Inflammatory macrophage treated with lipopolysaccharide for 1 hour (primary cell): ENCODE measurements at regions not wholly inside any gene's neighbourhood (a gene's known extent, or its start where the extent isn't known, plus 50 kb on each side); places are given as distances from the start of the nearest gene placed in this dataset.

Source experiments
- DNase-seq, 2 donors: peaks; one replicate each; pipeline ENCODE4 v3.0.0-alpha.2; 2020 to 2022

DNA sequence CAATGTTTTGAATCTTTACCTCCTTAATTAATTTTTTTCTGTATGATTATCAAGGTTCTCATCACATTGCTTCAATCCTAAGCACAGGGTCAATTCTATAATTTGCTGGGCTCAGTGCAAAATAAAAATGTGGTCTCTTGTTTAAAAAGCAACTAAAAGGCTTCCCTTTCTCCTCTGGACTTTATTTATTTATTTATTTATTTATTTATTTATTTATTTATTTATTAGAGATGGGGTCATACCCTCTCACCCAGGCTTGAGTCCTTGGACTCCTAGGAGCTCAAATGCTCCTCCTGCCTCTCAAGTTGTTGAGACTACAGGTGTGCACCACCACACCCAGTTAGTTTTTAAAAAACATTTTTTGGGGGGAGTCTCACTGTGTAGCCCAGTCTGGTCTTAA is 710.1 kb upstream of the REG3G start:
- no peak for DNase-seq

DNA sequence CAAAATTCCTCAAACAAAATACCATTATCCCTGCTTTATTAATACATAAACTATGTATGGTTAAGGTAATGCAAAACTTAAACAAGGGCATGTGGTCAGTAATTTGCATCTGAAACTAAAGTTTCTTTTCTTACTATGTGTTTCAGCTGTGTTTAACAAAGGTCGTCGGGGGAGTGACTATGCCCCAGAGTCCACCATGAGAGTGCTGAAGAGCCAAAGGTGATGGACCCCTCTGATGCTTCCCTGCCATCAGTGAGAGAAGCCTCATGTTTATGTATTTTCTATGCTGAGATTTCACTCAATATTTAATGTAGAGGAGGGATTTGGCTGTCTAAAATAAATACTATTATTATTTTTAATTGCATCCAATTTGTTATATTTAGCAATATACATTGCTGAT is 707.2 kb upstream of the REG3G start:
- DNase-seq, result no peak

DNA sequence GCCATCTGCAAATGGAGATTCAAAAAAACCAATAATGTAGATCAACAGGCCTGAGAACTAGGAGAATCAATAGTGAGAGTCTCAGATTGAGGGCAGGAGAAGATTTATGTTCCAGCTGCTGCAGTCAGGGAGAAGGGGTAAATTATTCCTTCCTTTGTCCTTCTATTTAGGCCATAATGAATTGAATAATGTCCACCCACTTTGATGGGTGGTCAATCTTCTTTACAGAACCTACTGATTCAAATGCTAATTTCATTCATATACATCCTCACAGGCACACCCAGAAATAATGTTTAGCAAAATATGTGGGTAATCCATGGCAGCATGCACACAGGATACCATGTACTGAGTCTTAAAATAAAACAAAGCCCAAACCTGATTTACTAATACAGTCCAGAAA is 695.3 kb upstream of the REG3G start:
- no peak for DNase-seq

DNA sequence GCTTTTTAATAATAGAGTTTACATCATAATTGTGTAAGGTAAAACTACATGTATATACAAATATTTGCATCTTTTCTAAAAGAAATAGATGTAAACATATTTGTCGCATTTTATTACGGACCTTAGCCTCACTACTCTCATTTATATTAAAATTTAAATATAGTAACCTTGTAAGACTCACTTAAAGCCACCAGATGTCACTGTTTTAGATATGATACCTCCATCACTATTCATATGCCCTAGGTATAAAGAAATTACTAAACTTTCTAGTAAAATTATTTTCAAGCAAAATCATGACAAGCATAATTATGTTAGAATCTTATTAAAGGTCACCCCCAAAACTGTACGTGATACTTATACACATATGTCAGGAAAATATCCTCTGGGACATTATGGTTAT is 674.3 kb upstream of the REG3G start:
- DNase-seq, result no peak

DNA sequence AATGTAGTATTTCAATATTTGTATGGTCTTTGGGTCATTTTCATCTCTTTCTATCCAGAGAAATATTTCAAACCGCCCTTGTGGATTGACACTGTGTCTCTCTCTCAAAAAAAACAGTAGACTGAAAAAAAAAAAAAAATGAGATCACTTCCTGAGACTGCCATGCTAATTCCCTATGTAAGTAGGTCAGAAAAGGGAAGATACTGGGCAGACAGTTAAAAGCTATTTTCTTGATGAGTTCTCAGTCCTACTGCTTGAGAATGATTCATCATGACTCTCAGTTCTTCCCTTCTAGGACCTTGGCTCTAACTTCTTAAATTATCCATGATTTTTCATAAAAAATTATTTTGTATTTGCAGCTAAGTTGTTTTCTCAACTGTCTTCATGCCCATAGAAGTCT is 672.3 kb upstream of the REG3G start:
- DNase-seq, result no peak

DNA sequence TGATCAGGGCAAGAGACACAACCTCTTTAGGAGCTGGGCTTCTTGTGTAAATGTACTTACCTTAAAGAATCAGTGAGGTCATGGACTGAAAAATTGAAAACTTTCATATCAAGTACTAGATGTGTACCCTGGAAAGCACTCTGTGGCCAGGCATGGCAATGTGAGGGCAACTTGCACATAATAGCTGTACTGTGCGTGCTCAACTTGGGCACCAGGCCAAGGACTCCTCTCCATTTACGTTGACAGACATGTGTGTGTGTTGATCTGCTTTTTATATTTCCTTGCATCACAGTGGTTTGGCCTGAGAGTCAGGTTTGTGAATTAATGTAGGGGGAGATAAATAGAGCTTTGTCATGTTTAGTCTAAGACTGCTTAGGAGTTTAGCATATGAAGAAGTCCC is 669.5 kb upstream of the REG3G start:
- no peak for DNase-seq

DNA sequence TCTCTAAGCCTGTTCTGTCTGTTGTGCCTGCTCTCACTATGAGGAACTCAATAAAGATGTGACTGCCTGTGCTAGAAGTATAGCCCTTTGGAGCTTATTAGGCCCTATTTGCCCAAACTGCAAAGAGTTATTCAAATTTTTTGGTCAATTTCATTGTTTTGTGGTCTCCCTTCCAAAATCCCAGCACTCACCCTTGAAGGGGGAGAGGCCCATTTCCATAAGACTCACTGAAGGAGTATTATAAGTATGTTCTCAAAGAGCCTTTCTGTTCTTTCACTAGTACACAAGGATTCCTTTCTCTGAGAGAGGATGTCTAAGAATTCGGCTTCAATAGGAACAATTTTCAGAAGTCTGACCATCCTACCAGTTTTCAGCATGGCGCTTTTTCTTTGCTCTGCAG is 641.9 kb upstream of the REG3G start:
- DNase-seq, result no peak

DNA sequence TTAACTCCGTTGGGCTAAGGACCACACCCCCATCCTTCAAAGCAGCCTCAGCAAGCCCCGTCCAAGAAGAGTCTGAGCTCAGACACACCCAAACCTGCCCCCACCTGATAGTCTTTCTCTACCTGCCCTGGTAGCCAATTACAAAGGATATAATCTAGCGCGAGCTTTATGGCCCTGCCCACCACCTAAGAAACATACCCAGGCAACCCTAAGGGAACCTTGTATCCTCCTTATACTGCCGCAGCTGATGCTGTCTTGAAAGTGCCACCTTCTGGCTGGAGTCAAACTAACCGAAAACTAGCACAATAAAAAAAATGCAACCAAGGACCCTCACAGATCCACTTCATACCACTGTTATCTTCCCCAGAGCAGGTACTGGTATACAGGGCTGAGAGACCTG is 628.3 kb upstream of the REG3G start:
- DNase-seq, result no peak

DNA sequence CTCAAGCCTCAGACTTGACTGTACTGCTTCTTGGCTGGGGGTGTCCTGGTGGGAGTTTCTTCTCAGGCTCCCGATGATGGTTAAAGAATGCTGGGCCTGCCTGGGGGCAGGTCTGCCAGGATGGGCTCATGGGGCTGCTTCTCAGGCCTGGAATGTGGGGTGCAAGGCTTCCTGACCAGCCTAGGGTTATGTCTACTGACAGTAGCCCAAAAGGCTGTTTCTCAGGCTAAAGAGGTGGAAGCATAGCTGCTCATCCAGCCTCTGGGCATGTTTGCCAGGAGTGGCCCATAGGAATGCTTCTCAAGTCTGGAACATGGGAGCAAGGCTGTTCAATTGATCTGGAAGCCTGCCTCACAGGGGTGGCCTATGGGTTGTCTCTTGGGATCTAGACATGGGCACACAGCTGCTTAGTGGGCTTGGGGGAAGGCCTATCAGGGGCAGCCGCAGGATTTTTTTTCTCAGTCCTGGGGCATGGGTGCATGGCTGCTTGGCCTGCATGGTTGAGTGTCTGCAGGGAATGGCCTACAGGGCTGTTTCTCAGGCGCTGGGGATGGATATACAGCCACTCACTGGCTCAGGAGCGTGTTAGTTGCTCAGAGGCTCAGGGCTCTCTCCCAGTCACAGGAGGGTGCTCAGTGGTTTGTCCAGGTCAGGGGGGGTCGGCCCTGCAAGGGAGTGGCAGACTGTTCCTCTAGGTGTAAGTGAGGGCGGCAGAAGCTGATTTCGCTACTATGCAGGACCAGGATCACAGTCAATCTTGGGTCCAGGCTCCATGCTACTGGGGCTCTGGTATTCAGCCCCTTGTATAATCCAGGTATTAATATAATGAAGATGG is 617.3 kb upstream of the REG3G start:
- DNase-seq, result no peak

DNA sequence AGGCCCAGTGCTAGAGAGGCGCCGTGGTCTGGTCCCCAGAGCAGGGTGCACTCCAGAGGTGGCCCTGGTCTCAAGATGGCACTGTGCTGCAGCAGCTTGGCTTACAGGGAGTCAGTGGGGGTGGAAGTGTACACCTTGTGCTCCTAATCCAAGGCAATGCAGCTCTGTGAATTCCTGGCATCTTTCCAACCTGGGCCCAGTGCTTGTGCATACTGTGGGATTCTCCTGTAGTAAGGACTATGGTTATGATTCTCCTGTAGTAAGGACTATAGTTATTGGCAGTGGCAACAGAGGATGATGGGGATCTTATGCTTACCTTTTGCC is 616.7 kb upstream of the REG3G start:
- no peak for DNase-seq

DNA sequence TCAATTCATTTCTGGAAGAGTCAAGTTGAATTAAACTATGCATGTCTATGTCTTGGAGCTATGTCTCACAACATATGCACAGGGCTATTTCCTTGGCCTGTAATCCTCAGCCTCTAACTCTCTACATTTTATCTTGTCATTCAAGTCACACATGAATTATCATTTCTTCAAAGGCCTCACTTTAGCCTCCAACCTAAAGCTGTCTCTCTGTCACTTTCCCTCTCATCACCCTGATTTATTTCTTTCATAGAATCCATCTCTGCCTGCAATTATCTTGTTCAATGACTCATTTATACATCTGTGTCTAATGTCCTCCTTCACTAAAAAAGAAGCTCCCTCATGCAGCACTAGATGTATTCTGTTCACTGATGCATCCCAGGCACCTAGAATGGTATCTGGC is 614.2 kb upstream of the REG3G start:
- DNase-seq, result no peak

DNA sequence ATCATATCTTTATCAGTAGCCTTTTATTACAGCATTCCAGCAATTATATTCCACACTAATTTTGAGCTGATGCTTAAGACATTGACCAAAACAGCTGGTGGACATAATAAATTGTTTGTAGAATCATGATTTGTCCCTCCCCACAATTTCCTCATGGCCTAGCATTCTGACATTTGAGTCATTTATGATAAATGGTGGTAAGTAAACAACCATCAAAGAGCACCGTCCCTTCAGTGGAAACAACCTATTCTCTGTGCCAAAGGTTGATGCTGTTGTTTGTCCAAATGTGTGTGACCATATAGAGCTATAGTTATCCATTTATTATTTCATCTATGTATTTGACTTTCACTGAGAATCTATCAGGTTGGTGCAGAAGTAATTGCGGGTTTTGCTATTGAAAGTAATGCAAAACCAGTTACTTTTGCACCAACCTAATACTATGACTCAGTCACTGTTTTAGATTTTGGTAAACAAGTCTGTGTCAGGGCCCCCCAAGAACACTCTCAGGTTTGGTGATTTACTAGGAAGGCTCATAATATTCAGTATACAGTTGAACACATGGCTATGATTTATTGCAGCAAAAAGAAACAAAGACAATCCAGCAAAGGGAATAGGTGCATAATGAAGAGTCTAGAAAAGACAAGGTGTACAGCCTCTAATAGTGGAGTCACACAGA is 608.7 kb upstream of the REG3G start:
- DNase-seq, result no peak

DNA sequence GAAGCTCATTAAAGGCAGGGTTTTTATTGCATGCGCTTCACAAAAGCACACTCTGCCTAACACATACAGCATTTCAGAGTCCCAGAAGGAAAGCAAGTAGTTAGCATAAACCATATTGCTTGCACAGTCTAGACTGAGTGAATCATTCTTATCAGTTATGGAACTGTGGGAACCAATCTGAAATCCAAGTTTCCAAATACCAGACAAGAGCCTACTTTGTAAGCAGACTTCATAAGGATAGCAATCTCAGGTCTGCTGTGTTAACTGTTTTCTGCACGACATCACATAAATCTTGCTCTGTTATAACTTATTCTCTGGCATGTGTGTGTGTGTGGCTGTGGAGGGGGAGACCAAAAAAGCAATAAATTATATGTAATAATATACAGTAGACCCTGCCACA is 608.1 kb upstream of the REG3G start:
- DNase-seq, result no peak

DNA sequence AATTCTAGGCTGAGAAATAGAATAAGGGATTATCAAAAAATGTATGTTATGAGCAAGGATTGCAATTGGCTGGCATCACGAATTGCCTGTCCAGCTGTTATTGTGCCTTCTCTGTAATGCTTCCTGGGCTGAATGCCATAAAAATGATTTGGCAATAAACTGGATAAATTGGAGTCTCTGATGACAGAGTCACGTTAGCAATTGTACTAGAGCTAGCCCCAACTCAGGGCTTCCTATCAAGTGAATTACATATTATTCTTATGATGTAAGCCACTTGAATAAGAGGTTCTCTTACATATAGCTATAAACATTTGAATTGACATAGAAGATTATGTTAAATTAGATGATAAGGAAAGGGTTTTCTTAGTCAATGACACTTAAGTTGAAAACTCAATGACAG is 607.5 kb upstream of the REG3G start:
- no peak for DNase-seq

DNA sequence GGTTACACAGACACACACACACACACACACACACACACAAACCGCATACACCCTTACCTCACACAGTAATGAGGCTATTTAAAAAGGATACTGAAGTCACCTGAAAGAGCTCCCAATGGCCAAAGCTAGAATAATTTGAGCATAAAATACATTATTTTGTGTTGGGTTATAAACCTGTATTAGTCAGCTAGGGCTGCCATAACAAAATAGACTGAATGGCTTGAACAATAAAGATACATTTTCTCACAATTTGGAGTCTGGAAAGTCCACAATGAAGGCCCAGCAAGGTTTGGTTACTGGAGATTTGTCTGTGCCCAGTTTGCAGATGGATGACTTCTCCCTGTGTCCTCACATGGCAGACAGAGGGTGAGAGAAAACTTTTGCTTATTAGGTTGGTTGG is 605.4 kb upstream of the REG3G start:
- no peak for DNase-seq

DNA sequence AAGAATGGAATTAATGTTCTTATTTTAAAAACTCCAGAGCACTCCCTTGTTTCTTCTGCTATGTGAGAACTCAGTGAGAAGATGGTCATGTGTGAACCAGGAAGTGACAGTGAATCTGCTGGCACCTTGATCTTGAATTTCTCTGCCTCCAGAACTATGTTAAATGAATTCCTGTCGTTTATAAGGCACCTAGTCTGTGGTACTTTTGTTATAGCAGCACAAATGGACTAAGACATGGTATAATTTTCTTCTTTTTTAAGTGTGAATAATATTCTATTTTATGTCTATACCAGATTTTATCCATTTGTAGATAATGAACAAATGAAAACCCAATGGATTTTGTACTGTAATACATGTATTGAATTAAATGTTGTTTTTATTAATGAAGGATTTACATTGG is 601.9 kb upstream of the REG3G start:
- no peak for DNase-seq

DNA sequence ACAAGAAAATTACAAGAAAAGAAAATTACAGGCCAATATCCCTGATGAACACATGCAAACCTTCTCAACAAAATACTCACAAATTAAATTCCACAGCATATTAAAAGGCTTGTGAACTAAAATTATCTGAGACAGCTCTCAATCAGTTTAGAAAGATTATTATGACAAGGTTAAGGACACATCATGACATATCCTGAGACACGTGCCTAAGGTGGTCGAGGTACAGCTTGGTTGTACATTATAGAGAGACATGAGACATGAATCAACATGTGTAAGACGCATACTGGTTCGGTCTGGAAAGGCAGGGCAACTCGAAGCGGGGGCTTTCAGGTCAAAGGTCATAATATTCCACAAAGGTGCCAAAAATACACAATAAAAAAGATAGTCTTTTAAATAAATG is 598.3 kb upstream of the REG3G start:
- DNase-seq, result no peak

DNA sequence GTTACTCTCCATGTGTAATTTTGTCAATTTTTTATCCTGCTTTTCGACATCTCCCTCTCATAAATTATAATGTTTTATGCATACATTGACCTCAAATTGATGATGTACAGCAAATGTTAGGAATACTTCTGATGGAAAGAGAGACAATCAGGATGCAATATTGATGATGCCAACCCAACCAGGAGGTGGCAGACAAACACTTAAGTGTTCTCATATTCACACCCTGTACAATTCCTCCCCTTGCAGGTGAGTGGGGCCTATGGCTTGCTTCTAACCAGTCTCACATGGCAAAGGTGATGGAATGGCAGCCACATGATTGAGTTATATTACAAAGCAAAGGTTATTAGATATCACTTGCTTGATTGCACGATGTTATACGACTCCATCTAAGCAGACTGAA is 594.3 kb upstream of the REG3G start:
- no peak for DNase-seq

DNA sequence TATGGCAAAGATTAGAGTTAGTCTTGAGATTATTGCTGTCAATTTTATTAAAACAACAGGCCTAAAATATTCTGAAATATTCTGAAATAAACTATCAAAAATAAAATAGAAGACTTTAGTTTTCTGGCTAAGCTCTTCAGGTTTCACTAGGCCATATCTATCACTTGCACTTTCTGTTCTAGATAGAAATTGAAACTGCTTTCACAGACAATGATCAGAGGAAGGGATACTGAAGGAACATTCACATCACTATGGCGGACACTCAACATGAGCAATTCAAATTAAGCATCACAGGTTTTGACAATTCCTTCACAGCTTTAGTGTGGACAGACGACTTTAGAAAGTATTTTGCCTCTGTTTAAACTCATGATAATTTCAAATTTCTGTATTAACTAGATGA is 586.4 kb upstream of the REG3G start:
- DNase-seq, result no peak

DNA sequence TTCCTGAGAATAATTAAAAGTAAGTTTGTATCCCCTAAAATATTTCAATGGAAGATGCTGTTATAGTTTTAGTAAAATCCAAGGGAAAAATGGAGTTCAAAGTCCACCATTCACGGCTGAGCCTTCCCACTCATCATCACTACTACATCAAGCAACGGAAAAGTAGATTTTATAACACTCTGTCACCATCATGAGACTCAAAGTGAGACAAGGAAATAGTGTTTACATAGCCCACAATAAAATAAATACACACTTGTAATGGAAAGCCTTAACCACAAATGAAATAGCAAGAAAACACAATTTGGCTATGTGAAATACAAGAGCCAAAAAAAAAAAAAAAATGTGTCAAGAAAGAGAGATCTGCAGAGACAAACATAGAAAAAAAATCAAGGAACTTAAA is 569.9 kb upstream of the REG3G start:
- no peak for DNase-seq

DNA sequence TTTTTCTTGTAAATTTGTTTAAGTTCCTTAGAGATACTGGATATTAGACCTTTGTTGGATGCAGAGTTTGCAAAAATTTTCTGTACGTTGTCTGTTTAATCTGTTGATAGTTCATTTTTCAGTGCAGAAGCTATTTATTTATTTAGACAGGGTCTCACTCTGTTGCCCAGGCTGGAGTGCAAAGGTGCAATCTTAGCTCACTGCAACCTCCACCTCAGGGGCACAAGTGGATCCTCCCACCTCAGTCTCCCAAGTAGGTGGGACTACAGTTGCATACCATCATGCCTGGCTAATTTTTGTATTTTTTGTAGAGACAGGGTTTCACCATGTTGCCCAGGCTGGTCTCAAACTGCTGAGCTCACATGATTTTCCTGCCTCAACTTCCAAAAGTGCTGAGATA is 568.2 kb upstream of the REG3G start:
- DNase-seq, result no peak

DNA sequence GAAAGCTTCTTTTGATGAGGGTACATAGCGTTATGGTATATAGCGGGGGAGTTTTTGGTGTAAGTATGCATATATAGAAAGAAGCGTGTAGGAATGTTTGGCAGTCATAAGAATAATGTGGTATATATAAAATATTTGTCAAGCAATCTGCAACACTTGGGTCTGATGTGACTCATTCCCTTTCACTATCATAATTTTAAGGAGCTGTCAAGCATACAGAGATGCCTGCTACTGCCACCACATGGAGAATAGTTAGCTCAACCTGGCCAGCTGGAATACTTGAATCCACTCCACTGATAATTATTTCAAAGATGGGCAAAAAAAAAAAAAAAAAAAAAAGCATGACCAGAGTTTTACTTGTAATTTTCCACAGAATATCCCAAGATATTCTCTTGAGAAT is 559.8 kb upstream of the REG3G start:
- DNase-seq, result no peak

DNA sequence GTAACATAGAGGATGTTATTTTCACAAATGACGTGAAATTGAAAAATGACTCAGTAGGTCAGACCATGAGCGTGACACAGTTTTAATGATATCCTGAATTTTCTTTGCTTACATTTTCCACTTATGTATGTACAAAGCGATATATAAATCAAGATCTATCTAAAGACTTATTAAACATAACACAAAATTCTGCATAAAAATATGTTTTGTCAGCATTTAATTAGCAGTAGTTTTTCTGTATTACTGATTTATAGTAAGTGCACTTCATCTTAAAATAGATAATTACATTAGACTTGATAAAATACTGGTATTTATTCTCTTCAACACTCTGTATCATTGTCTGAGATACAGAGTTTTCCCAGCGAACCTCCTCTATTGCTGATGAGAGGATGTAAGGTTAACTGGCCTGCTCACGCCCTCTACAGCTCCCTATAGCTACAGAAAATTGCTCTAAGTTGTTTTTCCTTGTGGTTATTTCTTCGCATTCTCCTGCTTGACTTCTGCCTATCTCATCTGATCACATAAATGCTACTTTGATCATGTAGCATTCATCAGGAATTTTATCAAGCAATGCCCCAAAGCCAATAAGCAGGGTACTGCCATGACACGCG is 548.8 kb upstream of the REG3G start:
- DNase-seq, result no peak

DNA sequence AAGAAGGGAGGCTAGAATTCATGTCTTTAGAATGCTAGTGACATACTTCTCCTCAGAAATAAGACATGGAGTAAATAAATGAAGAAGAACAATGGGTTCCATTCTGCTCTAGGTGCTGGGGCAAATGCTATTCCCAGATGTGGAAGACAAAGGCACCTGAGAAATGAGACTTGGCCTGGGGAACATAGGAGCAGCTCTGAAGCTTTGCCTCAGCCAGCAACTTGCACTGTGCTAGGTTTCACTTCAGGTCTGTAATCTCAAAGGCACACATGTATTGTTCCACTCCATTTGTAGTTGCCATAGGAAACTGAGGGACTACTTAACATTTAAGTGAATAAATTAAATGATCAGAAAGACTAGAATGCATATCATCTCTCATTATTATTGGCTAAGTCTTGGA is 538.9 kb upstream of the REG3G start:
- no peak for DNase-seq

DNA sequence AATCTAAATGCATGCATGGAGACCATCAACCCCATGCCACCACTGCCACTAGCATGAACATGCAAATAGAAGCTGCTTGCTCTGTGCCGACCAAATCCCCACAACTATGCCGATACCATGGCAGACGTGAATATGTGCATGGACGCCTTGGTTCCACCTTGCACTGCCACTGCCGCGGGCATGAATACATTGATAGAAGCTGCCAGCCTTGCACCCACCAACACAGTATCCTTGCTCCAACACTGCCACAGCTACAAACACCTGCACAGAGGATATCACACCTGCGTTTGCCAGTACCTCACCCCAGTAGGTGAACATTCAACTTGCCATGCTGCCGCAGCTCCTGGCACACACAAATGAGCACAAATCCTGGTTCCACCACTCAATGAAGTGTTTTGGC is 527.4 kb upstream of the REG3G start:
- no peak for DNase-seq
